Body of pancreas (tissue), 4 donors: ENCODE measurements at regions not wholly inside any gene's neighbourhood (a gene's known extent, or its start where the extent isn't known, plus 50 kb on each side); places are given as distances from the start of the nearest gene placed in this dataset.

Source experiments
- POLR2A ChIP-seq, 3 donors: fragments of 450-650 bp; IDR thresholded peaks; one replicate each; pipeline ENCODE4 v1.6.1; 2016; ENCODE audit warnings: antibody characterized with exemption in 3 of 3, mild to moderate bottlenecking in 2 of 3
- TF ChIP-seq, protein P1 (sequence below), 7 experiments: fragments of 450-650 bp in 4 of 7; fragments of 200-600 bp in 3 of 7; sonication (generic) in 3 of 7; IDR thresholded peaks; one replicate each; pipeline ENCODE4 v1.5.1; 2016 to 2019; ENCODE audit warnings: antibody characterized with exemption in 7 of 7

DNA sequence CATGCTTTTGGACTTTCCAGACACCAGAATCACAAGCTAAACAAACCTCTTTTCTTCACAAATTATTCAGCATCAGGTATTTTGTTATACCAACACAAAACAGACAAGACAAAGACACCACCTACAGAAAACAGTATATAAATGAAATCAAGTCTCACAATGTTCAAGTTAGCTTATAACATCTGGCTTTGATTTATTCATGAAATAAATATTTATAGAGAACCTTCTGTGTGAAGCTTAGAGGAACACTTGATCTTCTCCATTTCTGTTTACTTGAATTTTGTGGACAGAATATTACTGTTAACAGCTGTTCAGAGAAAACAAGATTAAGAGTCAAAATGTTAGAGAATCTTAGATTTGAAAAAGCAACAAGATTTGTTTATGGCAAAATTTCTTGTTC, 137.4 kb upstream of the PRR16 start:
- TF ChIP-seq, protein P1, sequence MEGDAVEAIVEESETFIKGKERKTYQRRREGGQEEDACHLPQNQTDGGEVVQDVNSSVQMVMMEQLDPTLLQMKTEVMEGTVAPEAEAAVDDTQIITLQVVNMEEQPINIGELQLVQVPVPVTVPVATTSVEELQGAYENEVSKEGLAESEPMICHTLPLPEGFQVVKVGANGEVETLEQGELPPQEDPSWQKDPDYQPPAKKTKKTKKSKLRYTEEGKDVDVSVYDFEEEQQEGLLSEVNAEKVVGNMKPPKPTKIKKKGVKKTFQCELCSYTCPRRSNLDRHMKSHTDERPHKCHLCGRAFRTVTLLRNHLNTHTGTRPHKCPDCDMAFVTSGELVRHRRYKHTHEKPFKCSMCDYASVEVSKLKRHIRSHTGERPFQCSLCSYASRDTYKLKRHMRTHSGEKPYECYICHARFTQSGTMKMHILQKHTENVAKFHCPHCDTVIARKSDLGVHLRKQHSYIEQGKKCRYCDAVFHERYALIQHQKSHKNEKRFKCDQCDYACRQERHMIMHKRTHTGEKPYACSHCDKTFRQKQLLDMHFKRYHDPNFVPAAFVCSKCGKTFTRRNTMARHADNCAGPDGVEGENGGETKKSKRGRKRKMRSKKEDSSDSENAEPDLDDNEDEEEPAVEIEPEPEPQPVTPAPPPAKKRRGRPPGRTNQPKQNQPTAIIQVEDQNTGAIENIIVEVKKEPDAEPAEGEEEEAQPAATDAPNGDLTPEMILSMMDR (IDR thresholded peaks at IDR 0.05) = no peak
- no peak for TF ChIP-seq POLR2A (IDR thresholded peaks at IDR 0.05)
